ENCODE measurements at regions not wholly inside any gene's neighbourhood (a gene's known extent, or its start where the extent isn't known, plus 50 kb on each side); places are given as distances from the start of the nearest gene placed in this dataset.

DNA sequence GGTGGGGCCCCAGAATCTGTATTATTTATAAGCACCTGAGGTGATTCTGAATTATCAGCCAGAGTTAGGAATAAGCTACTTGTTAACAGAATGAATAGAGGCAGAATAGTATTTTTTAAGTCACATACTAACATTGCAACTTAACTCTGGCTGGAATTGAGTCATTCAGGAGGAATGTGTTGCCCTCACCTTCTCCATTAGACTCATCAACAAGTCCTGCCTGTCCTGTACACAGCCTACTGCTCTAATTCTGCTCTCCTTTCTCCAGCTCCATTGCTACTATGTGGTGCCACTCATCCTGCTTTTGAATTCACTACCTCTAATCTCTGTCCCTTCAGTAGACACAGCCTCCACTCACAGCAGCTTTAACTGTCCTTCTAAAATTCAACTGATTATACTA is 669.4 kb downstream of the DHX35 start:
- no peak for DNase-seq (ENCODE audit: low spot score)

DNA sequence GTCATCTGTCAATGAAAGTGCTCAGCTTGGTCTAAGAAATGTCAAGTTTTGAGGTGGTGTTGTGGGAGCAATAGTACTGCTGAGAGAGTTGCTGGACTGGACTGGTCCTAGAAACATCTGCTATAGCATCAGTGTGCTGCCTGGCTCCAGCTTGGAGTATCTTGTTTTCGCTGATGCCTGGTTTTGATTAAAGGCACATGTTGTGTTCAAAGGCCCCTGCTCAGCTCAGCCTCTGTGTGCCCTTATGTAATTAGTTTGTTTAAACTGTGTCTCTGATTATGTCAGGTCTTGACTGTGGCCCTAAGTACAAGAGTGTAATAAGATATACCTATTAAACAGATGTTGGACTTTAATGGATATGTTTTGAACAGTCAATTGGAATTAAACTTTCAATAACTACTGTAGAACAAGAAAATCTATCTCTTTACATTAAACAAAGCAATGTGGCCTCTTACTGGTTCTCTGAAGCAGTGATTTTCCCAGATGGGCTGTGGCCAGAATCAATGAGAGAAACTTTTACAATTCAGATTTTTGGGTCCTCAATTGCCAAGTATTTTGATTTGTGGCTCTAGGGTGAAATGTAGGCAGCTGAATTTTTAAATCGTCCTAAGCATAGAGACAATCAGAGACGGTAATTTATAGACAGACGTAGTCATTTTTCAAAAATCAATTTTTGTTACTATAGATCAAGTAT is 668.2 kb downstream of the DHX35 start:
- DNase-seq (ENCODE audit: low spot score), result no peak

DNA sequence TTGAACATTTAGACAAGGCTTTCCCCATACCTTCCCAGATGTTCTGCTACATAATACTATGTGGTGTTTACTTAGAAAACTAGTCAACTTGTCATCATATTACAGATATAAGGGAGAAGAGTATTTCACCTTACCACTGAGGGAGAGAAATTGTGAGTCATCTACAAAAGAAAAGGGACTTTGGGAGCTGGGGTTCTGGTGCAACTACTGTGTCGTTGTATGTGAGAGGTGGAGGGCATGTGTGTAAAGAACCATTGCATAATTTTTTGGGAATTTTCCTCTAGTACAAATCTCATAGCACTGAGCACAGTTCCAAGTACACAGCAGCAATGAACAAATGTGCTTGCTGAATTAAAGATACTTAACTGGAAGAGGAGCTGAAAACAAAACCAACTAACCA is 665.6 kb downstream of the DHX35 start:
- no peak for DNase-seq (ENCODE audit: low spot score)

DNA sequence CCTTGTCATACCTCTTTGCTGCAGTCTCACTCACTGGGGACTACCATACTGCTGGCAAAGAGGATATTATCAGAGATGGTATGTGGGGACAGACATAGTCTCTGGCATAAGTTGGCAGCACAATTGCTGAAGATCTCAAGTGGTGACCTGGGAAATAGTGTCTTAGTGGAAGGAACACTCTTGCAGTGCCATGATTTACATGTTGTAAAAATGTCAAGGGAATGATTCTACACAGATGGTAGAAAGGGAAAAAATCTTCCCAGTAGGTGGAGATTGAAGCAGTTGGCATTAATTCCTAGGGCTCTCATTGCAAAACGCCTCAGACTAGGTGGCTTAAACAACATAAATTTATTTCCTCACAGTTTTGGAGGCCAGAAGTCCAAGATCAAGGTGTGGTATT is 662.2 kb downstream of the DHX35 start:
- no peak for DNase-seq (ENCODE audit: low spot score)

DNA sequence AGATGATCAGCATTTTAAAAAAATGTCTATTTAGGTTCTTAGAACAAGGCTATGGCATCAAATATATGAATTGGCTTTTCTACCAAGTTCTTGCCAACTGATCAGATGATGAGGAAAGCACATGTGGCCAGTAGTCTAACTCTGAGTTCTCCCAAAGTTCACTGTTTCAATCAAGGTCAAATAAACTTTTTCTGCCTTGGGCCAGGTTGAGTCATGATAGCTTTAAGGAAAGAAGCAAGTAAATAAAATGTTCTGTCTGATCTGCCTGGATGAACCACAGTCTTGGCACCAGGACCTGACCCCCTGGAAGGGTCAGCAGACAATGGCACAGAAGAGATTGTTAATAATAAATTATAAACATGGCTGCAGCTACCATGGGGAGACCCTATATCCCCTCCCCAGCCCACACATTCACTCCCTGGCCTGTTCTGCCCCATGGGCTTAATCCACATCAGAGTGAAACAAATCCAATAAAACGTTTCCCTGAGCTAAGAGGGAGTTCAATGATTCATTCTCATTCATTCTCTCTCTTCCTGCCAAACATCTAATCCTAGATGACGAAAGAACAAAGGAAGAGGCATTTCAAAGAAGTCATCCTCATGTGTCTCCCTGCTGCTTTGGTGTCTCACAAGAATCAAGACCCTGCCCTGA is 661.6 kb downstream of the DHX35 start:
- no peak for DNase-seq (ENCODE audit: low spot score)

DNA sequence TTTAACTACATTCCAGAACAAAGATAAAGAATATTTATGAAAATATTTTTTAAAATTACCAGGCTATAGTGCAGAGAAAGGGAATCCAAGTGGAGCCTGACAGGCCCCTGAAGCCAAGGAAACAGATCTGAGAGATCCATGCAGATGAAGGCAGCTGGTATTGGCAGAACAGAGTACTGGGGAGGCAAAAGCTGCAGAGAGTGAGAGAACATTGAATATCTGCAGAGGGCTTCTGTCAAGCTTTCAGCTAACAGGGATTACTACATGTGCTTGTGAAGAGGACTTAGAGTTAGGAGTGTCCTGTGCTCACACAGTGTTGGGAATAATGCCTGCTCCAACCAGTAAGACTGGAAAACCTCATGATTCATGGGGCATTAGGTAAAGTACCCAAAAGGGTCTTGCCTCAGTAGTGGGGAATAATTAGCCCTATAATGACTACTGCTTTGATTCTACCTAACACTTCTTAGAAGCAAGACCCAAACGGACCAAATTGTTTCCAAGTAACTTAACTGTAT is 657.2 kb downstream of the DHX35 start:
- DNase-seq (ENCODE audit: low spot score), result no peak

DNA sequence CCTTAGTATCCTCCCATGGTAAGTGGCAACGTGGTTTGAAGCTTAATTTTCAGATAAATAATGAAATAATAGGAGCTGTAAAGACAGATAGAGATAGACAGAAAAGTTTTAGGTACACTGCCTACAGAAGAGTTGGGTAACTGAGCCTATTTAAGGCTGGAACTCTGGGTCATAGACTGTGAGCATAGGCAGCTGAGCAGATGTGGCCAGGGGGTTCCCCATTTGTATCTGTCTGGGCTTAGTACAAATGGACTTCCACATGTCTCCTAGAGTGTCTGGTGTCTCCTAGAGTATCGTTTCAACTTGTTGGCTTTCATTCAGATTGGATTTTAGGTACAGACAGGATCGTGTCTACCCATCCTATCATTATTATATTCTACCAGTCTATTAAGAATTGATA is 649.8 kb downstream of the DHX35 start:
- no peak for DNase-seq (ENCODE audit: low spot score)

DNA sequence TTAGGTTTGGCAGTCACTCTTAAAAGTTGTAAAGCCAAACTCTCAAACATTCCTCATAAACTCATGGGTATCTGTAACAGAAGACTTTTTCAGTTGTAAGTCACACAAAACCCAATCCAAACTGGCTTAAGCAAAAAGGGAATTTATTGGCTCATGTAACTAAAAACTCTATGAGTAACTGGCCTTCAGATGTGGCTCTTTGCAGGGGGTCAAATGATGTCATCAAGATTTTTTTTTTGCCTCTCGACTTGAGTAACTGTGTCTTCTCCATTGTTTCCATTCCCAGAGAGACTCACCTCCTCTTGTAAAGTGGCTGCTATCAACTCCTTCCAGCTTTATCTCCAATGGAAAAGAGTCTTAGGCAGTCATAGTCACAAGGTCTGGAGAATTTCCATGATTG is 645.0 kb downstream of the DHX35 start:
- DNase-seq (ENCODE audit: low spot score), result no peak

DNA sequence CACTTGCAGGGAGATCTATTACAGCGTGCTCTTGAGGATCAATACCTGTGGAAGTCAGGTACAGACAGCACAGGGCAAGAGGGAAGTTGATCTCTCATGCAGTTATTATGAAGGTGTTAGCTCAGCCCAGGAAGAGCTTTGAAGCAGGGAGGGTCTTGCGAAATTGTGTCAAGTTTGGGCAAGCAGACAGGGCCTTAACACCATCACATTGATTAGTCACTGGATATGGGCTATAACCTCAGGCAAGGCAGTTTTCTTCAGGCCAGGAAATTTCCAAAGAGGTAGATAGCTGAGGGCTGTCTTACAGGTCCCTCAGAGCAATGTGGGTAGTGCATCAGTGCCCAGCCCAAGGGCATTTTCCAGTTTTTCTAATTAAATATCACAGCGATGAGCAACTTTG is 643.8 kb downstream of the DHX35 start:
- no peak for DNase-seq (ENCODE audit: low spot score)

DNA sequence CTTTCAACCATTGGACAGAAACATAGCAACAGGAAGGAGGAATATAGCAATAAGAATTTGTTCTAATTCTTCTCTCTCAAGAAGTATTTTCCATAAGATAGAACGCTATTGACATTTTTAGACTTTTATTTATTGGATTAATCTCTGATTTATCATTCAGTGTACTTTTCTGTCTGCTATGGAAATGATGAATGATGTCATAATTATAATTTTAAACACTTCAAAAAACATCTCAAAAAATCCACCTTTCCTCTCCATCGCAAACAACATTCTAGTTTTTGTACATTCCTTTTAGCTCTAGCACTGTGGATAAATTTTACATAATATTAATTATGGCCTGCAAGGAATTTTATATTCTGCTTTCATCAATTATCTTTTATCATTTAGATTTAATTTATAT is 643.2 kb downstream of the DHX35 start:
- DNase-seq (ENCODE audit: low spot score), result no peak

DNA sequence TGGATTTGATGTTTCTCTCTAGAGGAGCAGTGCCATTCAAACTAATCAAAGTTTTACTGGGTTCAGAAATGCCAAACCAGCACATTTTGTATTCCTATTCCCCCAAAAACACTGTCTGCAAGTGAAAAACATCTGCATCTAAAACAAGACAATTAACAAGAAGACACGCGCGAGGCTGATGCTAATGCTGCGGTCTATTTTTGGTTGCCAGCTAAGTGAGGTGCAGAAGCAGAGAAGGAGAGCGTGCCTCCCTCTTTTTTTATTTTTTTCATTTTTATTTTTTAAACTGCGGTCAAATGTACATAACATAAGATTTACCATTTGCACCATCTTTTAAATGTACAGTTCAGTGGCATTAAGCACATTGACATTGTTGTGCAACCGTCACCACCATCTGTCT is 641.1 kb downstream of the DHX35 start:
- DNase-seq (ENCODE audit: low spot score), result no peak

DNA sequence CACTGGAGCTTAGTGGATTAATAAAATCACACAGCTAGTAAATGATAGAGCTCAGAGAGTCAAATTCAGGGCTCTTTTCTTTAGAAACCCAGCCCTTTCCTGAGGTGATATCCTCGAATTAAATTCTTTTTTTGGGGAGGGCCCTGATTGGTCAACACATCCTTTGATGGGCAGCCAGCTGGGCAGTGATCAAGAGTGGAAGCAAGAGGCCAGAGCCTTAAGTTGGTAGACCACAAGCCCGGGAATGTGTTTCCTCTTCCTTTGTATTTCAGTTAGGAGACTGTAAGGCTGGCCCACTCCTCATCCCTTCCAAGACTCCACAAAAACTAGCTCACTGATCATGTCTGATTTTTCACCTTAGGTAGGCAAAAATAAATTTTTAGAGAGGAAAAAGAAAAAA is 640.5 kb downstream of the DHX35 start:
- DNase-seq (ENCODE audit: low spot score), result no peak

DNA sequence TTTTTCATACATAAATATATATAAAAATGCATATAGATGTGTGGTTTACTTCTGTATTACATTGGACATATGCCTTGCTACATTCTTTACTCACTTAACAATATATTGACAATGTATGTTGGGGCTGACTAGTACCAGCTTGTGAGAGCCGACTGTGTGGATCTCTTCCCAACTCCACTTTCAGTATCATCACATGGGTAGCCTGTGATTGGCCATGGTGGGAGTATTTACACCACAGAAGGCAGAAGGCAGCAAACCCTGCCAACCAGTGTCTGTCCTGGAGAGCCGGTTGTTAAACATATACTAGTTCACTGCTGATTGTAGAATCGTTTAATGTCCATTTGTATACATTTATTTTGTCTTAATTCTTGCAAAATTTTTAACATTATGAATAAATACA is 638.7 kb downstream of the DHX35 start:
- DNase-seq (ENCODE audit: low spot score), result no peak

DNA sequence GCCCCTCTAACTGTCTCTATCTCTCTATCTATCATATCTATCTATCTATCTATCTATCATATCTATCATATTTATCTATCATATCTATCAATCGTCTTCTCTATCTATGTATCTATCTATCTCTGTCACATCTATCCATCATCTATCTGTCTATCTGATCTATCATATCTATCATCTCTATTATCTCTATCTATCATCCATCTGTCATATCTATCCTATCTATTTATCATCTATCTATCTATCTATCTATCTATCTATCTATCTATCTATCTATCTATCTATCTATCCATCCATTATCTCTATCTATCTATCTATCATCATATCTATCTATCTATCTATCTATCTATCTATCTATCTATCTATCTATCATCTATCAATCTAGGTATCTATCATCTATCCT is 638.0 kb downstream of the DHX35 start:
- DNase-seq (ENCODE audit: low spot score), result no peak

DNA sequence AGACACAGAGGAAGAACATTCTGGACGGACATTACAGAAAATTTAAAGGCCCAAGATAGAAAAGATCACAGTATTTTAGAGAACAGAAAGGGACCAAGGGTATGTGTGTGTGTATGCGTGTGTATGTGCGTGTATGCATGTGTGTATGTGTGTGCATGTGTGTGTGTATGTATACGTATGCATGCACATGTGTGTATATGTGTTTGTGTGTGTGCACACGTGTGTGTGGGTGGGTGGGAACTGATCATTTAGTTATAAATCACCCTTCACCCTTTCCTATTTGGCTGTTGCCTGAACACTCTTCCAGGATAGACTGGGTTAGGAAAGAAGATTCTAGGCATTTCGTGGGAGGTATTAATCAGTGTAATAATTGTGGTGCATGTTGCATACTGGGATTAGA is 634.4 kb downstream of the DHX35 start:
- no peak for DNase-seq (ENCODE audit: low spot score)

DNA sequence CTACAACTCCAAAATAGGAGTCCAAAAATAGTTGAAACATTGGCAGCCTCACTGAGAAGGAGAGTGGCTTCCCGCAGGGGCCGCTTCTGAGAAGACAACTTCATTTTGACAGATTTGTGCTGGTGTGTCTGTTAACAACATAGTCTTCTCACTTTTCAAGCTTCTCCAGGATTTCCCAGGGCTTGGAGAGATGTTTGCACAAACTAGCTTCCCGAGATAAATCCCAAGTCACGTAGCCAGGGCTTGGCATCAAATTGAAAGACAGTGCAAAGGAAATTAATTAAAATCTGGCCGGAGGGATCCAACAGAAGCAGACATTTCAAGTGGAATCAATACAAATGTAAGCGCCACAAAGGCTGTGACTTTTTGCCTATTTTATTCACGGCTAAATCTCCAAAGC is 630.2 kb downstream of the DHX35 start:
- DNase-seq (ENCODE audit: low spot score), result no peak

DNA sequence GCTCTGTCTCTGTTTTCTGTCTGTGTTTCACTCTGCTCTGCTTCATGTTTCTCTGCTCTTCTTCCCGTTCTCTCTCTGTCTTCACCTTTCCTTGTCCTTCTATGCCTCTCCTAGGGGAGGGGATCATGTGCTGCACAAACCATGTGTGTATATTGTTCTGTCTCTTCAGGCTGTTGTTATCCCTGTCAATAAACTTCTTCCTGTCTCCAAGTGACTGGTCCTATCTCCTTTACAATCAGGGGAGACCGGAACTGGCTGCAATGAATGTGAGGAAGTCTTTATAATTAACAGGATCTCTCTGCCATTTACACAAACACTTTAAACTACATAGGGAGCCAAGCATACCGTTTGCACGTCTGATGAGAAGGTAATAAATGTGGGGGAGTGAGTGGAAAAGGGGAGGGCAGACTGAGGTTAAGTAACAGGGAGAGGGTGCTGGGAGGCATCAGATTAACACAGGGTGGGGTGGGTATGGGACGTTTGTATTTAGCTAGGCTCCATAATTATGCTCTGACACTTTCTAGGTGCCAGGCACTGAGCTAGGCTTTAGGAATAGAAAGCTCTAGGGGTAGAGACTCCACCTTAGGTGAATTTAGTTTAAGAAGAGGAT is 626.1 kb downstream of the DHX35 start:
- no peak for DNase-seq (ENCODE audit: low spot score)

DNA sequence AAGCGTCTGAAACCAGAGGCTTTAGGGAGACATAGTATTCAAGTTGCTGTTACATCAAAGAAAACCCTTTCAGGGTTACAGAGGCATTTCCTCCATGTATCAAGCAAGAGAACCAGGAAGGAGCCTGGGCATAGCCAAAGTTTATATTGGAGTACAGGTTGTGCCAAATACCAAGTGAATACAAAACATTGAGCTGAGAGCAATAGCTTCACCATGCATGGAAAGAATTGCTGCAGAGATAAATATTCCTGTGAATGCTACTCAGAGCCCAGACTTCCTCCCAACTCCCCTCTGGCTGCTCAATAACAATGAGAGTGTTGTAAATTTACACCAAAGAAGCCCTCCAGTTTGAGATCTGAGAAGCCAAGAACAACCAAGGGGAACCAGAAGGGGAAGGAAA is 618.9 kb downstream of the DHX35 start:
- no peak for DNase-seq (ENCODE audit: low spot score)

DNA sequence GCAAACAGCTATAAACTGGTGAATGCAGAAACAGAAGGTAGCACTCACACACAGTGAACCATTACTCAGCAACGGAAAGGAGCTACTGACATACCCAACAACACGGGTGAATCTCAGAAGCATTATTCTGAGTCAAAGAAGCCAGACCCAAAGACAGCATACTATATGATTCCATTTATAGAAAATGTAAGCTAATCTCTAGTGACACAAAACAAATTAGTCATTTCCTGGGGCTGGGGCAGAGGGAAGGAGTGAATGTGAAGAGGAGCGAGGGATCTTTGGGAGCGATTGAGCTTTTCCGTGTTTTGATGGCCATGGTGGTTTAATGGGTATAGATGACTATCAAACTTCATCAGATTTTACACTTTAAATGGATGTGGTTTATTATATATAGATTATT is 614.6 kb downstream of the DHX35 start:
- DNase-seq (ENCODE audit: low spot score), result no peak

DNA sequence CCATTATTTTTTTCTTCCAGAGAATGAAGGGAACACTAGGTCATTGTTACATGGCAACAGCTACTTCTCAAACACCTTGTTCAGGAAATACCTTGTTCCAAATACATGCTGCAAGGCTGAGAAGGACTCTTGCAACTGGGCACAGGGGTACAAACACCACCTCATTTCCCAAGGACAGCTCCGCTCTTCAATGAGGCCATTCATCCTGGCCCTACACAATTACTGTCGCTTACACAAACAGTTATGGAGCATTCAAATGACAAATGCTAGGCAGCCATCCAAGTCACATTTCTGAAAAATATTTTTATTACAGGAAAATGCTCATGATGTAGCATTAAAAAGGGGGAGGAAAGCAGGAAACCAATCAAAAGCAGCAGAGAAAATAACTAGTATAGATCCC is 611.9 kb downstream of the DHX35 start:
- DNase-seq (ENCODE audit: low spot score), result no peak

DNA sequence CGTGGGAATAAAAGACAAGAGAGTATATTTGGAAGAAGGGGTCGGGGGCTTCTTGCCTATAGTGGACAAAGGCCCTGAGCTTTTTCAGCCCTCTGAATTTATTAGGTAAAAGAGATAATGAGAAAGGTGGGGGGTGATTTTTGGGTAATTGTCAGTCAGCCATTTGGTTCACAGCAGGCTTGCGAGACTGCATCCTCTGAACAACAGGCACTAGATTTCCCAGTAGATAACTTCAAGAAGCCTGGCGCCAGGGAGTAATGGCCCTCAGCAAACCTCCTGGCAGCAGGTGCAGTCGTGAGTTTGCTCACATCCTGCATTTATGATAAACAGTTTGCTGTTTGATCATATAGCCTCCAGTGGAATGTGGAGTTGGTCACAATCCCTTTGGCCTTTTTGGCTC is 609.0 kb downstream of the DHX35 start:
- DNase-seq (ENCODE audit: low spot score), result no peak

DNA sequence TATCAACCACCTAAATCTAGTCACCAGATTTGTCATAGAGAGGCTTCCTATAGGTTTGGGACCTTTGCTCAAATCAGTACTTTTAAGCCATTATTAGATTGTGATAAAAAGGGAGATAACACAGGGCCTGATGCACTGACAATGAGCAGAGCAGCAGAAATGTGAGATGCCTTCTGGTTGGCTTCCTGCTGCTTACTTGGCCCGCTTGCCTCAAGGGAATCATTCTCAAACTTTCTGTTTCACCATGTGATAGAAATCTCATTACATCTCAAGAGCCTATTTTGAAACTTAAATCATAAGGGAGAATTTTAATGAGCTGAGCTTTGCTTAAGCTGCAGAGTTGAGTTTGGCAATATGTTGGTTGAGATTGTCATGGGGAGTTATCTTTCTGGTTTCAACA is 606.0 kb downstream of the DHX35 start:
- DNase-seq (ENCODE audit: low spot score), result no peak

DNA sequence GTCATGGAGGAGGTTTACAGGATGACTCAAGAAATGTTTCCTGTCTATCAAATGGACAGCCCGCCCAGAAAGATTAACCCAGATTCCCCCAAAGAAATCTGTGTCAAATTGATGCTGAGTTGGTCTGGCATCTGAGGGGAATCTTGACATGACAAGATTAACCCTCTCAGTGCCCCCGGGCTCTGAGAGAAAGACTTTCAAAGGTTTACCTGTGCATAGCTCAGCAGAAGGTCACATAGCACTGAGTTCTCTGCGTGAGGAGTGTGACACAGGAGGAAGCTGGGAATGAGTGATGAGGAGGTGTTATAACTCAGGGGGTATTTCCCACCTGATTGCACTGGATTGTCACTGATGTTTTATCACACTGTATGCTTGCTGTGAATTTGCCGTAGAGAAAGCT is 601.2 kb downstream of the DHX35 start:
- DNase-seq (ENCODE audit: low spot score), result no peak

DNA sequence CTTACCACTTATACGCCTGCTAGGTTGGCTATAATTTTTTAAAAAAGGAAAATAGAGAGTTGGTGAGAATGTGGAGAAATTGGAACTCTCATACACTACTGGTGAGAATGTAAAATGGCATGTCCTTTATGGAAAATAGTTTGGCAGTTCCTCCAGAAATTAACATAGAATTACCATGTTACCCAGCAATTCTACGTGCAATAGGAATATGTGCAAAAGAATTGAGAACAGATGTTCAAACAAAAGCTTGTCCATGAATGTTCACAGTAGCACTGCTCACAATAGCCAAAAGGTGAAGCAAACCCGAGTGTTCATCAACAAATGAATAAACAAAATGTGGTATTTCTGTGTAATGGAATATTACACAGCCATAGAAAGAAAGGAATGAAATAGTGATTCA is 592.2 kb downstream of the DHX35 start:
- no peak for DNase-seq (ENCODE audit: low spot score)
